GM18873 (cell line): ENCODE measurements at regions not wholly inside any gene's neighbourhood (a gene's known extent, or its start where the extent isn't known, plus 50 kb on each side); places are given as distances from the start of the nearest gene placed in this dataset.
"Not testable (repeated sequence)": the region's sequence is repeated elsewhere in the genome, so short reads cannot be mapped to it uniquely, and the experiment has no call there.

Experiments
- ATAC-seq: cut with Tn5 transposase; IDR thresholded peaks from one replicate; pipeline ENCODE4 v1.9.1; 2021; ENCODE audit warnings: mild to moderate bottlenecking, moderate library complexity, moderate number of reproducible peaks; ENCODE audit not compliant: unreplicated experiment, low FRiP score

- ATAC-seq = no peak
Observed at GRCh38 chr13:39930544-39931444, 275.3 kb downstream of the COG6 start.

GRCh38 chr13:39931505-39931904, 276.0 kb downstream of the COG6 start:
- no peak for ATAC-seq

- not testable (repeated sequence) for ATAC-seq
Observed at GRCh38 chr13:39932514-39932913, 277.1 kb downstream of the COG6 start.

GRCh38 chr13:39935155-39935554, 279.7 kb downstream of the COG6 start:
- ATAC-seq = no peak

GRCh38 chr13:39938596-39938995, 283.1 kb downstream of the COG6 start:
- no peak for ATAC-seq

- ATAC-seq = no peak
Observed at GRCh38 chr13:39941236-39941635, 285.8 kb downstream of the COG6 start.

- ATAC-seq = no peak
Observed at GRCh38 chr13:39941911-39942551, 286.6 kb downstream of the COG6 start.

GRCh38 chr13:39942552-39943273, 287.3 kb downstream of the COG6 start:
- ATAC-seq = peak; percentile 78

GRCh38 chr13:39943711-39944110, 288.2 kb downstream of the COG6 start:
- ATAC-seq = no peak

- no peak for ATAC-seq
Observed at GRCh38 chr13:39945226-39945625, 289.8 kb downstream of the COG6 start.

GRCh38 chr13:39946769-39947168, 291.3 kb downstream of the COG6 start:
- no peak for ATAC-seq

GRCh38 chr13:39951301-39951700, 295.8 kb downstream of the COG6 start:
- ATAC-seq = no peak

- no peak for ATAC-seq
Observed at GRCh38 chr13:39952249-39953233, 297.1 kb downstream of the COG6 start.

GRCh38 chr13:39954476-39954875, 299.0 kb downstream of the COG6 start:
- ATAC-seq = no peak

GRCh38 chr13:39955560-39955959, 300.1 kb downstream of the COG6 start:
- ATAC-seq = peak; percentile 25

GRCh38 chr13:39956036-39956435, 300.6 kb downstream of the COG6 start:
- ATAC-seq = peak; percentile 73

GRCh38 chr13:39957868-39958677, 302.6 kb downstream of the COG6 start:
- no peak for ATAC-seq

- no peak for ATAC-seq
Observed at GRCh38 chr13:39959497-39960144, 304.2 kb downstream of the COG6 start.

GRCh38 chr13:39960191-39960590, 304.7 kb downstream of the COG6 start:
- no peak for ATAC-seq
